IMR-90 (cell line): ENCODE measurements at regions not wholly inside any gene's neighbourhood (a gene's known extent, or its start where the extent isn't known, plus 50 kb on each side); places are given as distances from the start of the nearest gene placed in this dataset.

Experiments used
- ATAC-seq: fragments of 200-7000 bp; cut with Tn5 transposase; 2 replicates; pipeline ENCODE4 v1.9.1; 2020; ENCODE audit warnings: low read depth, mild to moderate bottlenecking, moderate library complexity
- BruUV-seq: library from RNA; stranded (reverse); fragments of 400-500 nt; replicated peaks from 2 replicates; lab custom pipeline; 2021; lab: Mats Ljungman, UMichigan
- CTCF ChIA-PET: fragments of 300-600 bp; formaldehyde crosslinking; extraction: SDS; loops from one replicate; lab custom pipeline; 2021; ENCODE audit warnings: antibody characterized with exemption; lab: Yijun Ruan, JAX
- POLR2A ChIA-PET: fragments of 300-600 bp; sonication (Branson Sonifier 250); formaldehyde crosslinking; loops from one replicate; lab custom pipeline; 2022; ENCODE audit warnings: antibody characterized with exemption; ENCODE audit not compliant: unreplicated experiment; lab: Charles Lee
- DNase-seq: peaks from one replicate; pipeline ENCODE4 v3.0.0; 2013
- H2AFZ ChIP-seq: replicated peaks from 2 replicates; pipeline ENCODE3; 2013; ENCODE audit warnings: low read length, mild to moderate bottlenecking; ENCODE audit not compliant: poor library complexity
- H2AK5ac ChIP-seq: 2 replicates; pipeline ENCODE4 v1.6.1; 2013; ENCODE audit warnings: low read depth, low read length, inconsistent platforms
- H2AK9ac ChIP-seq: replicated peaks from 2 replicates; pipeline ENCODE3; 2013; ENCODE audit warnings: mild to moderate bottlenecking, low read depth, low read length, moderate library complexity; ENCODE audit not compliant: poor library complexity
- H2BK120ac ChIP-seq: 2 replicates; pipeline ENCODE4 v1.6.1; 2013; ENCODE audit warnings: low read depth, low read length, inconsistent platforms
- H2BK15ac ChIP-seq: 3 replicates; pipeline ENCODE4 v1.6.1; 2013; ENCODE audit warnings: low read depth, low read length, inconsistent platforms
- H2BK20ac ChIP-seq: 2 replicates; pipeline ENCODE4 v1.6.1; 2013; ENCODE audit warnings: low read depth, mild to moderate bottlenecking, inconsistent platforms, low read length, moderate library complexity
- H2BK5ac ChIP-seq: 2 replicates; pipeline ENCODE4 v1.6.1; 2013; ENCODE audit warnings: mild to moderate bottlenecking, low read depth, low read length, inconsistent platforms; ENCODE audit not compliant: poor library complexity, severe bottlenecking
- H3K14ac ChIP-seq: replicated peaks from 2 replicates; pipeline ENCODE4 v1.6.1; 2013; ENCODE audit warnings: low read depth, low read length, inconsistent platforms
- H3K18ac ChIP-seq: 2 replicates; pipeline ENCODE4 v1.6.1; 2013; ENCODE audit warnings: low read depth, low read length, control low read depth
- H3K23ac ChIP-seq: 2 replicates; pipeline ENCODE4 v1.6.1; 2013; ENCODE audit warnings: low read depth, low read length, inconsistent platforms
- H3K27ac ChIP-seq: 2 replicates; pipeline ENCODE4 v1.5.1; 2013; ENCODE audit warnings: mild to moderate bottlenecking, control low read depth, low read length; ENCODE audit not compliant: insufficient read depth
- H3K27me3 ChIP-seq: 2 replicates; pipeline ENCODE4 v1.6.1; 2013; ENCODE audit warnings: low read length; ENCODE audit not compliant: control insufficient read depth, insufficient read depth
- H3K36me3 ChIP-seq: 2 replicates; pipeline ENCODE4 v1.6.1; 2013; ENCODE audit warnings: low read length, mixed read lengths; ENCODE audit not compliant: control insufficient read depth, insufficient read depth
- H3K4ac ChIP-seq: 2 replicates; pipeline ENCODE4 v1.6.1; 2013; ENCODE audit warnings: low read depth, low read length, inconsistent platforms
- H3K4me1 ChIP-seq: 2 replicates; pipeline ENCODE4 v1.6.1; 2013; ENCODE audit warnings: low read length, mixed read lengths; ENCODE audit not compliant: control insufficient read depth, insufficient read depth
- H3K4me2 ChIP-seq: 2 replicates; pipeline ENCODE4 v1.6.1; 2013; ENCODE audit warnings: low read depth, mild to moderate bottlenecking, control low read depth, low read length, moderate library complexity
- H3K4me3 ChIP-seq: 2 replicates; pipeline ENCODE4 v1.5.1; 2013; ENCODE audit warnings: low read depth, mild to moderate bottlenecking, control low read depth, low read length, moderate library complexity; ENCODE audit not compliant: insufficient read depth
- H3K56ac ChIP-seq: 2 replicates; pipeline ENCODE4 v1.6.1; 2013; ENCODE audit warnings: low read length, inconsistent platforms; ENCODE audit not compliant: insufficient read depth; ENCODE audit errors: extremely low read depth
- H3K79me1 ChIP-seq, 2 experiments: 2 replicates each; pipeline ENCODE4 v1.6.1; 2013; ENCODE audit warnings: low read length in 2 of 2, inconsistent platforms in 1 of 2, low read depth in 1 of 2
- H3K9ac ChIP-seq: 2 replicates; pipeline ENCODE4 v1.6.1; 2013; ENCODE audit warnings: low read depth, low read length, control low read depth
- H3K9me1 ChIP-seq: 2 replicates; pipeline ENCODE4 v1.6.1; 2013; ENCODE audit warnings: low read length, inconsistent platforms; ENCODE audit not compliant: insufficient read depth
- H3K9me3 ChIP-seq: 2 replicates; pipeline ENCODE4 v1.6.1; 2013; ENCODE audit warnings: low read length; ENCODE audit not compliant: control insufficient read depth, insufficient read depth
- H4K20me1 ChIP-seq: 2 replicates; pipeline ENCODE4 v1.6.1; 2013; ENCODE audit warnings: low read length, inconsistent platforms; ENCODE audit not compliant: insufficient read depth
- H4K5ac ChIP-seq: 2 replicates; pipeline ENCODE4 v1.6.1; 2013; ENCODE audit warnings: mild to moderate bottlenecking, low read depth, low read length, control low read depth
- H4K8ac ChIP-seq, 2 experiments: 2 replicates each; pipeline ENCODE4 v1.6.1; 2013; ENCODE audit warnings: low read depth in 2 of 2, low read length in 2 of 2, control low read depth in 1 of 2, inconsistent platforms in 1 of 2
- H4K91ac ChIP-seq: 2 replicates; pipeline ENCODE4 v1.6.1; 2013; ENCODE audit warnings: low read depth, low read length, inconsistent platforms; ENCODE audit not compliant: insufficient read depth
- BHLHE40 ChIP-seq: fragments of 150-350 bp; IDR thresholded peaks from 2 replicates; pipeline ENCODE4 v1.6.1; 2016; ENCODE audit warnings: mild to moderate bottlenecking, low read depth, low read length
- CEBPB ChIP-seq: IDR thresholded peaks from 2 replicates; pipeline ENCODE4 v1.6.1; 2012; ENCODE audit warnings: low read depth, low read length, improper control_type of control experiment
- CHD1 ChIP-seq: IDR thresholded peaks from 2 replicates; pipeline ENCODE4 v1.6.1; 2012; ENCODE audit warnings: low read depth, low read length, improper control_type of control experiment
- ELK1 ChIP-seq: fragments of 150-350 bp; IDR thresholded peaks from 2 replicates; pipeline ENCODE4 v1.6.1; 2016; ENCODE audit warnings: low read depth, mild to moderate bottlenecking, low read length, moderate library complexity, borderline replicate concordance
- FOS ChIP-seq: fragments of 150-350 bp; IDR thresholded peaks from 2 replicates; pipeline ENCODE4 v1.6.1; 2016; ENCODE audit warnings: low read depth, low read length
- MAZ ChIP-seq: IDR thresholded peaks from 2 replicates; pipeline ENCODE4 v1.6.1; 2012; ENCODE audit warnings: low read depth, mild to moderate bottlenecking, low read length, improper control_type of control experiment, moderate library complexity, borderline replicate concordance
- MXI1 ChIP-seq: IDR thresholded peaks from 2 replicates; pipeline ENCODE4 v1.6.1; 2012; ENCODE audit warnings: low read depth, mild to moderate bottlenecking, low read length, moderate library complexity, borderline replicate concordance
- NFE2L2 ChIP-seq: fragments of 150-350 bp; IDR thresholded peaks from 2 replicates; pipeline ENCODE4 v1.6.1; 2016; ENCODE audit warnings: low read depth, mild to moderate bottlenecking, low read length
- SMC3 ChIP-seq: fragments of 150-350 bp; IDR thresholded peaks from 2 replicates; pipeline ENCODE4 v1.6.1; 2016; ENCODE audit warnings: low read depth, mild to moderate bottlenecking, antibody characterized with exemption, low read length, moderate library complexity
- WGBS, 2 experiments: methylation state at CpG; one replicate each; pipeline versions ENCODE4 v1.1.5 to v1.1.7; 2013; ENCODE audit warnings: missing lambda C conversion rate in 2 of 2; ENCODE audit not compliant: insufficient read length in 1 of 2; ENCODE audit errors: extremely low coverage in 2 of 2; 5-methylcytosine and 5-hydroxymethylcytosine counted together
- dilution Hi-C: fragments of 300-500 bp; cut with HindIII; formaldehyde crosslinking; loops from one replicate; pipeline ENCODE4 v1.14.3; 2018; ENCODE audit warnings: low sequenced_read_pairs; ENCODE audit not compliant: unreplicated experiment
- in situ Hi-C: fragments of 300-500 bp; cut with MboI; formaldehyde crosslinking; loops from 3 replicates; pipeline ENCODE4 v1.14.3; 2019; ENCODE audit warnings: low sequenced_read_pairs, inconsistent platforms, mixed read lengths
- intact Hi-C: fragments of 100-400 bp; cut with micrococcal nuclease; formaldehyde crosslinking; loops from 2 replicates; pipeline ENCODE4 v1.10.0; 2022
- TF ChIP-seq, protein P1 (sequence below): fragments of 150-350 bp; IDR thresholded peaks from 2 replicates; pipeline ENCODE4 v1.6.1; 2017; ENCODE audit warnings: mild to moderate bottlenecking, antibody characterized with exemption, low read length, low read depth

- TF ChIP-seq SMC3 (no peak), ELK1 (no peak), CEBPB (no peak), FOS (no peak), BHLHE40 (no peak), MAZ (no peak), CHD1 (no peak), NFE2L2 (no peak), MXI1 (no peak)
- TF ChIP-seq, protein P1, sequence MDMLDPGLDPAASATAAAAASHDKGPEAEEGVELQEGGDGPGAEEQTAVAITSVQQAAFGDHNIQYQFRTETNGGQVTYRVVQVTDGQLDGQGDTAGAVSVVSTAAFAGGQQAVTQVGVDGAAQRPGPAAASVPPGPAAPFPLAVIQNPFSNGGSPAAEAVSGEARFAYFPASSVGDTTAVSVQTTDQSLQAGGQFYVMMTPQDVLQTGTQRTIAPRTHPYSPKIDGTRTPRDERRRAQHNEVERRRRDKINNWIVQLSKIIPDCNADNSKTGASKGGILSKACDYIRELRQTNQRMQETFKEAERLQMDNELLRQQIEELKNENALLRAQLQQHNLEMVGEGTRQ, result no peak
- no peak overlapping the region for H3K14ac ChIP-seq
- H3K9ac ChIP-seq, result no peak overlapping the region
- no peak overlapping the region for H3K18ac ChIP-seq
- H4K91ac ChIP-seq, result no peak overlapping the region
- POLR2A ChIA-PET, result no interaction called here
- no peaks in the 10 kb centered on the region for H3K9me1 ChIP-seq
- no TSS peak for BruUV-seq
- no peaks in the 10 kb centered on the region for H3K36me3 ChIP-seq
- H3K4me2 ChIP-seq, result no peak overlapping the region
- WGBS, 2 experiments, result no CpG with 5 or more reads among the region's 3 CpGs
- H2AFZ ChIP-seq, result no peak overlapping the region
- H3K23ac ChIP-seq, result no peak overlapping the region
- no peaks in the 10 kb centered on the region for H3K27me3 ChIP-seq
- dilution Hi-C loops (no loop called here), intact Hi-C loops (no loop called here), in situ Hi-C loops (no loop called here)
- no peak overlapping the region for H3K4me3 ChIP-seq
- H2BK20ac ChIP-seq, result no peak overlapping the region
- no peak for DNase-seq
- no peak overlapping the region for H4K8ac ChIP-seq
- H3K79me1 ChIP-seq, result no peaks in the 10 kb centered on the region
- H4K5ac ChIP-seq, result no peak overlapping the region
- H2BK15ac ChIP-seq, result no peak overlapping the region
- H4K20me1 ChIP-seq, result no peaks in the 10 kb centered on the region
- H3K4me1 ChIP-seq, result no peaks in the 10 kb centered on the region
- no peak overlapping the region for H3K4ac ChIP-seq
- CTCF ChIA-PET, result interaction anchor here (0.6 kb wide), 1 partner anchor 15 kb away, joined by 3 read pairs; no protein-coding TSS in a partner anchor
- no peak overlapping the region for H2AK5ac ChIP-seq
- no peaks in the 10 kb centered on the region for H3K9me3 ChIP-seq
- no peak overlapping the region for H3K56ac ChIP-seq
- no peak overlapping the region for H3K27ac ChIP-seq
- H2BK5ac ChIP-seq, result no peak overlapping the region
- no peak overlapping the region for H2BK120ac ChIP-seq
- H2AK9ac ChIP-seq, result no peak overlapping the region
- no peak for ATAC-seq
Measured at GRCh38 chr10:4397337-4397736, 428.7 kb upstream of the AKR1E2 start.
